ENCODE measurements at regions not wholly inside any gene's neighbourhood (a gene's known extent, or its start where the extent isn't known, plus 50 kb on each side); places are given as distances from the start of the nearest gene placed in this dataset.
"Not testable (repeated sequence)": the region's sequence is repeated elsewhere in the genome, so short reads cannot be mapped to it uniquely, and the experiment has no call there.

DNA sequence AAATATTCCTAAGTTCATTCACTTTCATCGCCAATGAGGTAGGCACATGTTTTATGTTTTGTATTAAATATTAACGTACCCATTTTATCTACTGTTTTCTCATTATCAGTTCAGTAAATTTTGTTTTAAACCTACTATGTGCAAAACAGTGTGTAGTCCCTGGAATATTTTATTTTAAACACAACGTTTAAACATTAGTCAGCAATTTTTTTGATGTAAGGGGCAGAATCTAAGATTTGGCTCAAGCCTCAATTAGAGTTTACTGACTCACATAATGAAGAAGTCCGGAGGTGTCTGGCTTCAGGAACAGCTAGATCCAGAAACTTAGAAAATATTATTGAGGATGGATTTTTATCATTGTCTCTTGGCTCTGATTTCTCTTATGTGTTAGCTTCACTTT, 267.5 kb downstream of the C12orf75 start:
- no peak for DNase-seq (ENCODE audit: low read depth)
- TF ChIP-seq, protein P1, sequence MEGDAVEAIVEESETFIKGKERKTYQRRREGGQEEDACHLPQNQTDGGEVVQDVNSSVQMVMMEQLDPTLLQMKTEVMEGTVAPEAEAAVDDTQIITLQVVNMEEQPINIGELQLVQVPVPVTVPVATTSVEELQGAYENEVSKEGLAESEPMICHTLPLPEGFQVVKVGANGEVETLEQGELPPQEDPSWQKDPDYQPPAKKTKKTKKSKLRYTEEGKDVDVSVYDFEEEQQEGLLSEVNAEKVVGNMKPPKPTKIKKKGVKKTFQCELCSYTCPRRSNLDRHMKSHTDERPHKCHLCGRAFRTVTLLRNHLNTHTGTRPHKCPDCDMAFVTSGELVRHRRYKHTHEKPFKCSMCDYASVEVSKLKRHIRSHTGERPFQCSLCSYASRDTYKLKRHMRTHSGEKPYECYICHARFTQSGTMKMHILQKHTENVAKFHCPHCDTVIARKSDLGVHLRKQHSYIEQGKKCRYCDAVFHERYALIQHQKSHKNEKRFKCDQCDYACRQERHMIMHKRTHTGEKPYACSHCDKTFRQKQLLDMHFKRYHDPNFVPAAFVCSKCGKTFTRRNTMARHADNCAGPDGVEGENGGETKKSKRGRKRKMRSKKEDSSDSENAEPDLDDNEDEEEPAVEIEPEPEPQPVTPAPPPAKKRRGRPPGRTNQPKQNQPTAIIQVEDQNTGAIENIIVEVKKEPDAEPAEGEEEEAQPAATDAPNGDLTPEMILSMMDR (conservative IDR thresholded peaks at IDR 0.05; ENCODE audit: low read length) = no peak
- no peak overlapping the region for H3K4me3 ChIP-seq (ENCODE audit: low read length)

DNA sequence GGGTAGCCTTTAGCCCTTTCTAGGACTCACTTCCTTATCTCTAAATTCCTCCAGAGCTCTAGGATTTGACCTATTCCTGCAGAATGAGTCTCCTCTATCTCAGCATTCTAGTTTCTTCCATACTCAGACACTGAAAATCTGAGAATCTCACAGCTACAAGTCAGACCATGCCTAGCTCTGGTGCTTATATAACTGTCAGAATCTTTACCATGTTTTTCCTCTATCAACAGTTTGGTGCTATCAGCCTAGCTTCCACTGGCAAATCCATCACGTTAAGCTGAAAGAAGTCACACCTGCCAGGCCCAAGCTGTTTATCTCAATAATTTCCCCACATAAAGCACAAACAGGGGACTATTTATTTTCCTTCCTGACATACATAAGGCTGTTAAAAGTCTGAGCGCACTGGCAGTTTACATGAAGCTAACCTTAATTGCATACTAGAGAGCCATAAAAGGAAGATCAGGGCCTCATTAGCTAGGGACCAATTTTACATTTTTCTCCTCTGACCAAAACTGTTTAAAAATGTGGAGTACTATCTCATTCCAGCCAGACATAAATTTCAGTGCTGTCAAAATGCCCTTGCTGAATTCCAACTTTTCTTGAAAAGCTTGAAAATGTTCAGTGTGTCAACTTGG, 270.5 kb downstream of the C12orf75 start:
- TF ChIP-seq, protein P1 (conservative IDR thresholded peaks at IDR 0.05; ENCODE audit: low read length) = no peak
- peak; percentile 68 for DNase-seq (ENCODE audit: low read depth)
- no peak overlapping the region for H3K4me3 ChIP-seq (ENCODE audit: low read length)

DNA sequence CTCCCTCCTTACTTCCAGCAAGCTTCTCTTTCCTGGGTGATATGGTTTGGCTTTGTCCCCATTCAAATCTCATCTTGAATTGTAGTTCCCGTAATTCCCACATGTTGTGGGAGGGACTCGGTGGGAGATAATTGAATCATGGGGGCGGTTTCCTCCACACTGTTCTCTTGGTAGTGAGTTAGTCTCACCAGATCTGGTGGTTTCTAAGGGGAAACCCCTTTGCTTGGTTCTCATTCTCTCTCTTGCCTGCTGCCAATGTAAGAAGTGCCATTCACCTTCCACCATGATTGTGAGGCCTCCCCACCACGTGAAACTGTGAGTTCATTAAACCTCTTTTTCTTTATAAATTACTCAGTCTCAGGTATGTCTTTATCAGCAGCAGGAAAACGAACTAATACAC, 271.8 kb downstream of the C12orf75 start:
- not testable (repeated sequence) for DNase-seq (ENCODE audit: low read depth); H3K4me3 ChIP-seq (ENCODE audit: low read length)

DNA sequence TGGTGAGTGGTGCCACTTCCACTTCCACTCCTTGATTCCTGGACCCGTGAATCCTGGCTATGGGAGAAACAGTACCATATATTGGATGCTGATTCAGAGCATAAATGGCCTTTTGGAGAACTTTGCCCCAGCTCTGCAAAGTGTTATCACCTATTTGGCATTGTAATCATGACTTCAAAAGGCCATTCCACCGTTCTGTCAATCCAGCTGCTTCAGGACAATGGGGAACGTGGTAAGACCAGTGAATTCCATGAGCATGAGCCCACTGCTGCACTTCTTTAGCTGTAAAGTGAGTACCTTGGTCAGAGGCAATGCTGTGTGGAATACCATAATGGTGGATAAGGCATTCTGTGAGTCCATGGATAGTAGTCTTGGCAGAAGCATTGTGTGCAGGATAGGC, 273.8 kb downstream of the C12orf75 start:
- not testable (repeated sequence) for H3K4me3 ChIP-seq (ENCODE audit: low read length); DNase-seq (ENCODE audit: low read depth)

DNA sequence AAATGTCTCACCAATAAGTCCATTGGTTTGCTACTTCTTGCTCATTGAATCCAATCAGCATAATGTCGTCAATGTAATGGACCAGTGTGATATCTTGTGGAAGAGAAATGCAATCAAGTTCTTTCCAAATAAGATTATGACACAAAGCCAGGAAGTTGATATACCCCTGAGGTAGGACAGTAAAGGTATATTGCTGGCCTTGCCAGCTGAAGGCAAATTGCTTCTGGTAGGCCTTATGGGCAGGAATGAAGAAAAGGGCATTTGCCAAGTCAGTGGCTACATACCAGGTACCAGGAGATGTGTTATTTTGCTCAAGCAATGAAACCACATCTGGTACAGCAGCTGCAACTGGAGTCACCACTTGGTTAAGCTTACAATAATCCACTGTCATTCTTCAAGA, 276.1 kb downstream of the C12orf75 start:
- not testable (repeated sequence) for H3K4me3 ChIP-seq (ENCODE audit: low read length); DNase-seq (ENCODE audit: low read depth)

DNA sequence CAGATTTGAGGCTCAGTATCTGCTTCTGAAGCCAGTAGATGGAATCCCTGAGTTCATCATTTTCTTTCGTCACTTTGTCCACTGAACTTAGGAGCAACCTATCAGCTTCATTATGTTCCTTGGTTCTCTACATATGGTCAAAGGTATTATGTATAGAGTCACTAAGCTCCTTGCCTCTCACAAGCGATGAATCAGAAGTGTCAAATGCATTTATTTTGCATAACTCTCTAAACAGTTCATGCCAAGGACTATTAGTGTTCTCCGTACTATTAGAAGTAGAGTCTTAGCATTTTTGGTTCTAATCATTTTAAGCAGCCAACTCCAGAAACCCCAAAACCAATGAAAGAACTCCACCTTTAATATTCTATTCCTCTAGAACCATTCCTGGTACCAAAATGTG, 278.5 kb downstream of the C12orf75 start:
- H3K4me3 ChIP-seq (ENCODE audit: low read length); DNase-seq (ENCODE audit: low read depth): not testable (repeated sequence)

DNA sequence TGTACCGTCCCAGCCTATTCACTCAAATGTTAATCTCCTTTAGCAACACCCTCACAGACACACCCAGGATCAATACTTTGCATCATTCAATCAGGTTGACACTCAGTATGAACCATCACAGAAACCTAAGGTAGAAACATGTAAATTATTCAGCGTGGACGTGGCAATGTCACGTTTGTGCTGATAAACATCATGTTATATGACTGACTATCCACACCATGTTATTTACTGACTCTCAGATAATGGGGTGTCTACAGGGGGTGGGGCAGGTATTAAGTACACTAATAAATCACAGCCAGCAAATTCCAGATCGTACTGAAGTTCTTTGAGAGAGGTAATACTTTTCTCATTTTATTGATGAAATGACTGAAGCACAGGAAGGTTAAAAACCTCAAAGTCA, 280.0 kb downstream of the C12orf75 start:
- no peak for DNase-seq (ENCODE audit: low read depth)
- no peak overlapping the region for H3K4me3 ChIP-seq (ENCODE audit: low read length)
- TF ChIP-seq, protein P1 (conservative IDR thresholded peaks at IDR 0.05; ENCODE audit: low read length) = no peak

DNA sequence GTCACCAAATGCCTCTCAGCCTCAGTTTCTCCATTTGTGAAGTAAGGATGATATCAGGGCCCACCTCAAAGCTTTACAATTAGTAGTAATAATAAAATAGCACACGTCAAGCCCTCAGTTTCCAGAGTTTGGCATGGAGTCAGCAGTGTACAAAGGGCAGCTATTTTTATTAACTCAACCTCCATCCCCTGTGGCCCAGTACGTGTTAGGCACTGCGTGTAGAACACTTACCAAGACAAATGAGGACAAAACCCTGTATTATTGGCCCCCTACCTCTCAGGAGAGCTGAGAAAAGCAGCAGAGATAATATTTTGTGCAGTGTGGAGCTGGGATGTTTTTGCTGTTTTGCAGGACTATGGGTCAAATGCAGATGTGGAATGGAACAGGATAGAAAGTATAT, 280.8 kb downstream of the C12orf75 start:
- DNase-seq (ENCODE audit: low read depth) = no peak
- no peak overlapping the region for H3K4me3 ChIP-seq (ENCODE audit: low read length)
- TF ChIP-seq, protein P1 (conservative IDR thresholded peaks at IDR 0.05; ENCODE audit: low read length) = no peak

DNA sequence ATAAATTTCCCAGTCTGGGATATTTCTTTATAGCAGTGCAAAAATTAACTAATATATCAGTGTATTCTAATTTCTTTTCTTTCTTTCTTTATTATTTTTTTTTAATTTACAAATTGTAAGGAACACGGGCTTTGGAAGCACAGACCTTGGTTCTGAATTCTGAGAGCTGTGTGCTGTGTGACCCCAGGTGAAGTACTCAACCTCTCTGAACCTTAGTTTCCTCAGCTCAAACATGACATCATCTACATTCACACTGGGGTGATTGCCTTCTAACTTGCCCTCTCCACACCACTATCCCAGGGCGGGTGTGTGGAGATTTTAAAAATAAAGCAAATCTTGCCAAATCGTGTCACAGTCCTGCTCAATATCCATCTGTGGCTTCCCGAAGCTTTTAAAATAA, 282.8 kb downstream of the C12orf75 start:
- DNase-seq (ENCODE audit: low read depth) = no peak
- TF ChIP-seq, protein P1 (conservative IDR thresholded peaks at IDR 0.05; ENCODE audit: low read length) = no peak
- H3K4me3 ChIP-seq (ENCODE audit: low read length) = no peak overlapping the region

All from AG10803 (cell line).